Endothelial cell (in vitro differentiated cells): ENCODE measurements at regions not wholly inside any gene's neighbourhood (a gene's known extent, or its start where the extent isn't known, plus 50 kb on each side); places are given as distances from the start of the nearest gene placed in this dataset.

Experiments used
- DNase-seq: peaks from one replicate; pipeline ENCODE4 v3.0.0; 2021; ENCODE audit warnings: low spot score
- H3K27ac Mint-ChIP-seq: one replicate; pipeline ENCODE4 v1.8.0; 2021; ENCODE audit warnings: mixed read lengths, inconsistent platforms; ENCODE audit not compliant: unreplicated experiment
- H3K27me3 Mint-ChIP-seq: one replicate; pipeline ENCODE4 v1.8.0; 2021; ENCODE audit warnings: mild to moderate bottlenecking, moderate library complexity, mixed read lengths, inconsistent platforms; ENCODE audit not compliant: unreplicated experiment
- H3K36me3 Mint-ChIP-seq: one replicate; pipeline ENCODE4 v1.8.0; 2021; ENCODE audit warnings: mild to moderate bottlenecking, low read depth, mixed read lengths, inconsistent platforms; ENCODE audit not compliant: unreplicated experiment
- H3K4me1 Mint-ChIP-seq: one replicate; pipeline ENCODE4 v1.8.0; 2021; ENCODE audit warnings: mild to moderate bottlenecking, mixed read lengths, inconsistent platforms; ENCODE audit not compliant: unreplicated experiment
- H3K4me3 Mint-ChIP-seq: one replicate; pipeline ENCODE4 v1.8.0; 2021; ENCODE audit warnings: mild to moderate bottlenecking, mixed read lengths, inconsistent platforms; ENCODE audit not compliant: unreplicated experiment
- H3K9me3 Mint-ChIP-seq: one replicate; pipeline ENCODE4 v1.8.0; 2021; ENCODE audit warnings: mixed read lengths, inconsistent platforms; ENCODE audit not compliant: unreplicated experiment
- CTCF ChIP-seq: fragments of 200-600 bp; sonication (generic); IDR thresholded peaks from one replicate; pipeline ENCODE4 v1.5.0; 2021; ENCODE audit warnings: antibody characterized with exemption; ENCODE audit not compliant: unreplicated experiment

DNA sequence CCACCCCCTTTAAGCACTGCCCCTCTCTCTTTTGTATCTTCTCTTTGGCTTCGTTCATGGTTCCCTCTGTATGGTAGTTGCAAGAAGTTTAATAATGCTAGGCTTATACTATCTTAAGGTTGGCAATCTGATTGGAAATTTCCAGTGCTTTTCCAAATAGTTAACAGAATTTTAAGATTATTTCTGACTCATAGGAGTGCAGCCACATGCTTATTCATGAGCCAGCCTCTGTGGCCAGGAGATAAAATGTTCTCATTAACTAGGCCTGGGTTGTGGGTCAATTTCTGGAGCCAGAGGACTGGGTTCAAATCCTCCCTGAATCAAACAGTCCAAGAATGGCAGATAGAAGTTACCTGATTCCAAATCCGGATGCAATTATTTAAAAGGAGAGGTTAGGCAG is 103.1 kb downstream of the ATP6V1G3 start:
- Mint-ChIP-seq H3K36me3 (no peaks in the 10 kb centered on the region), H3K4me1 (peaks cover 2% of the 10 kb centered on the region), H3K4me3 (no peak overlapping the region), H3K27me3 (no peaks in the 10 kb centered on the region), H3K27ac (no peak overlapping the region), H3K9me3 (no peaks in the 10 kb centered on the region)
- no peak for DNase-seq
- no peak for TF ChIP-seq CTCF

- H3K36me3 Mint-ChIP-seq, result no peaks in the 10 kb centered on the region
- no peak overlapping the region for H3K27ac Mint-ChIP-seq
- H3K9me3 Mint-ChIP-seq, result no peaks in the 10 kb centered on the region
- no peak for TF ChIP-seq CTCF
- H3K27me3 Mint-ChIP-seq, result no peaks in the 10 kb centered on the region
- H3K4me3 Mint-ChIP-seq, result no peak overlapping the region
- H3K4me1 Mint-ChIP-seq, result peaks cover 2% of the 10 kb centered on the region
- DNase-seq, result no peak
Observed at GRCh38 chr1:198436276-198436675, 104.2 kb downstream of the ATP6V1G3 start.

GRCh38 chr1:198435056-198435455 is 105.4 kb downstream of the ATP6V1G3 start:
- TF ChIP-seq CTCF, result no peak
- Mint-ChIP-seq H3K36me3 (no peaks in the 10 kb centered on the region), H3K27ac (no peak overlapping the region), H3K9me3 (no peaks in the 10 kb centered on the region), H3K4me3 (no peak overlapping the region), H3K27me3 (no peaks in the 10 kb centered on the region), H3K4me1 (peaks cover 2% of the 10 kb centered on the region)
- no peak for DNase-seq

GRCh38 chr1:198424441-198424840 is 116.0 kb downstream of the ATP6V1G3 start:
- no peak for TF ChIP-seq CTCF
- no peaks in the 10 kb centered on the region for H3K36me3 Mint-ChIP-seq
- H3K9me3 Mint-ChIP-seq, result no peaks in the 10 kb centered on the region
- no peaks in the 10 kb centered on the region for H3K4me1 Mint-ChIP-seq
- H3K4me3 Mint-ChIP-seq, result no peak overlapping the region
- no peaks in the 10 kb centered on the region for H3K27me3 Mint-ChIP-seq
- DNase-seq, result no peak
- no peak overlapping the region for H3K27ac Mint-ChIP-seq

DNA sequence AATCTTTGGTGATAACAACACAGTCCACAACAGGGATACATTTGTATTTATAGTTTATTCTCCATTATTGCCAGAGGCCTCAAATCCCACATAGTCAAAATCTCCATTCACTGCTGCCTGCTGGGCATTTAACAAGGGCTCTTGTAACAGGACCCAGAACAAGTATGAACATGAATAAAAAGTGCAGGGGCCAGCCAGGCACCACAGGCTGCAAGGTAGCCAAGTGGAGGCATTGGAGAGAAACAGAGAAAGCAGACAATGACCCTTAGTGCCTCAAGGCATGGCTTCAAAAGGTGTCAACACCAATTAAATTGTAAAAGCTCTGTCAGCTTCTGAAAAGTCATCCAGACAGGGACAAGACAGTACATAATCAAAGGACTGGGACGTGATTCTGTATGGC is 116.8 kb downstream of the ATP6V1G3 start:
- no peaks in the 10 kb centered on the region for H3K9me3 Mint-ChIP-seq
- H3K36me3 Mint-ChIP-seq, result no peaks in the 10 kb centered on the region
- H3K27ac Mint-ChIP-seq, result no peak overlapping the region
- H3K4me3 Mint-ChIP-seq, result no peak overlapping the region
- no peaks in the 10 kb centered on the region for H3K4me1 Mint-ChIP-seq
- no peak for TF ChIP-seq CTCF
- no peaks in the 10 kb centered on the region for H3K27me3 Mint-ChIP-seq
- no peak for DNase-seq
